Stimulated activated CD4-positive, alpha-beta T cell treated with anti-CD3 and anti-CD28 coated beads, Interleukin-15, amount 100 ng/mL, for 24 hours (primary cell): ENCODE measurements at regions not wholly inside any gene's neighbourhood (a gene's known extent, or its start where the extent isn't known, plus 50 kb on each side); places are given as distances from the start of the nearest gene placed in this dataset.
"Not testable (repeated sequence)": the region's sequence is repeated elsewhere in the genome, so short reads cannot be mapped to it uniquely, and the experiment has no call there.

ENCODE experiments used
- DNase-seq: peaks from one replicate; pipeline ENCODE4 v3.0.0-alpha.2; 2020

GRCh38 chr6:126206504-126207246 is 133.2 kb upstream of the CENPW start:
- DNase-seq, result no peak

GRCh38 chr6:126210398-126211075 is 129.4 kb upstream of the CENPW start:
- no peak for DNase-seq

GRCh38 chr6:126217497-126217896 is 122.4 kb upstream of the CENPW start:
- no peak for DNase-seq

- not testable (repeated sequence) for DNase-seq
Measured at GRCh38 chr6:126220901-126221300, 119.0 kb upstream of the CENPW start.

GRCh38 chr6:126227833-126228702 is 111.8 kb upstream of the CENPW start:
- DNase-seq, result no peak

- no peak for DNase-seq
Measured at GRCh38 chr6:126232671-126233070, 107.2 kb upstream of the CENPW start.

- no peak for DNase-seq
Measured at GRCh38 chr6:126233192-126233591, 106.7 kb upstream of the CENPW start.

- no peak for DNase-seq
Measured at GRCh38 chr6:126235363-126235762, 104.6 kb upstream of the CENPW start.

GRCh38 chr6:126245077-126245476 is 94.8 kb upstream of the CENPW start:
- no peak for DNase-seq

GRCh38 chr6:126252154-126252553 is 87.8 kb upstream of the CENPW start:
- no peak for DNase-seq

GRCh38 chr6:126253431-126253830 is 86.5 kb upstream of the CENPW start:
- no peak for DNase-seq

GRCh38 chr6:126258150-126258549 is 81.8 kb upstream of the CENPW start:
- DNase-seq, result no peak

GRCh38 chr6:126261792-126262421 is 78.0 kb upstream of the CENPW start:
- DNase-seq, result no peak

GRCh38 chr6:126264265-126264664 is 75.7 kb upstream of the CENPW start:
- DNase-seq, result no peak

GRCh38 chr6:126266664-126267063 is 73.3 kb upstream of the CENPW start:
- DNase-seq, result no peak

- DNase-seq, result no peak
Measured at GRCh38 chr6:126267626-126268025, 72.3 kb upstream of the CENPW start.

- no peak for DNase-seq
Measured at GRCh38 chr6:126268092-126268491, 71.8 kb upstream of the CENPW start.

- DNase-seq, result no peak
Measured at GRCh38 chr6:126280287-126280686, 59.6 kb upstream of the CENPW start.

GRCh38 chr6:126285871-126286365 is 54.0 kb upstream of the CENPW start:
- no peak for DNase-seq
